Esophagus squamous epithelium (tissue), 5 donors: ENCODE measurements at regions not wholly inside any gene's neighbourhood (a gene's known extent, or its start where the extent isn't known, plus 50 kb on each side); places are given as distances from the start of the nearest gene placed in this dataset.

ENCODE experiments used
- DNase-seq: peaks from one replicate; lab custom pipeline; 2025; lab: John Stamatoyannopoulos, UW
- H3K27ac ChIP-seq, 4 donors: fragments of 200-600 bp; sonication (generic); one replicate each; pipeline ENCODE4 v1.5.1; 2016 to 2019; ENCODE audit warnings: mild to moderate bottlenecking in 1 of 4
- H3K27me3 ChIP-seq, 4 donors: fragments of 200-600 bp; sonication (generic); 1 replicate in 3 of 4; 2 replicates in 1 of 4; pipeline versions ENCODE4 v1.5.1 to v1.6.0; 2017 to 2021; ENCODE audit warnings: antibody characterized with exemption in 1 of 4
- H3K36me3 ChIP-seq, 3 donors: fragments of 200-600 bp; sonication (generic); one replicate each; pipeline ENCODE4 v1.5.1; 2016 to 2019
- H3K4me1 ChIP-seq, 3 donors: fragments of 200-600 bp; sonication (generic); one replicate each; pipeline ENCODE4 v1.5.1; 2017 to 2019
- H3K4me3 ChIP-seq, 4 donors: fragments of 200-600 bp; sonication (generic); 1 replicate in 3 of 4; 2 replicates in 1 of 4; pipeline ENCODE4 v1.5.1; 2016 to 2019; ENCODE audit warnings: mild to moderate bottlenecking in 2 of 4, moderate library complexity in 1 of 4
- H3K9me3 ChIP-seq, 3 donors: fragments of 200-600 bp; sonication (generic); one replicate each; pipeline ENCODE4 v1.5.1; 2016 to 2019
- POLR2A ChIP-seq, 4 donors: fragments of 450-650 bp; IDR thresholded peaks; one replicate each; pipeline ENCODE4 v1.6.1; 2017; ENCODE audit warnings: antibody characterized with exemption in 4 of 4, mild to moderate bottlenecking in 4 of 4, moderate library complexity in 3 of 4
- WGBS, 2 donors: methylation state at CpG; one replicate each; pipeline ENCODE4 v1.1.5; 2018; 5-methylcytosine and 5-hydroxymethylcytosine counted together
- intact Hi-C: fragments of 100-400 bp; cut with DNase I; formaldehyde crosslinking; loops from one replicate; pipeline ENCODE4 v1.15.0; 2022
- TF ChIP-seq, protein P1 (sequence below), 6 experiments: fragments of 450-650 bp in 4 of 6; fragments of 200-600 bp in 2 of 6; sonication (generic) in 2 of 6; IDR thresholded peaks; one replicate each; pipeline ENCODE4 v1.5.1; 2016 to 2019; ENCODE audit warnings: antibody characterized with exemption in 6 of 6, mild to moderate bottlenecking in 4 of 6, moderate library complexity in 4 of 6
- donor health status: DM: yes; HTN: yes; CAD: no.

DNA sequence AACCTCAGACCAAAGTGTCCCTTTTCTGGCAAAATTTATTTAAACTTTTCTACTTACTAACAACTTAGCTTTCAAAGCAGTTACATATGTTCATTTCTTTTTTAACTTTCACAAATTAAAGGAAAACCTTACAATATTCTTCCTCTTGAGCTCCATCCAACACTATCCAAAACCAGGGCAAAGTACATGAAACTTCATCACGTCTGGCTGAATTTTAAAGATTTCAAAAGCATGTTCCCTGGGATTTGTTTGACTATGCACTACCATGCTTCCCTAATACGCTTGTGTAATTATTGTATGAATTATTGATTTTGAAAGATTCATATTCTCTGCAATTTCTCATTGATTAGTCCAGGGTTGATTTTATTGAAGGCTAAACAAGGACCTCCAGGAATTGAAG is 343.1 kb upstream of the TMPO start:
- TF ChIP-seq, protein P1, sequence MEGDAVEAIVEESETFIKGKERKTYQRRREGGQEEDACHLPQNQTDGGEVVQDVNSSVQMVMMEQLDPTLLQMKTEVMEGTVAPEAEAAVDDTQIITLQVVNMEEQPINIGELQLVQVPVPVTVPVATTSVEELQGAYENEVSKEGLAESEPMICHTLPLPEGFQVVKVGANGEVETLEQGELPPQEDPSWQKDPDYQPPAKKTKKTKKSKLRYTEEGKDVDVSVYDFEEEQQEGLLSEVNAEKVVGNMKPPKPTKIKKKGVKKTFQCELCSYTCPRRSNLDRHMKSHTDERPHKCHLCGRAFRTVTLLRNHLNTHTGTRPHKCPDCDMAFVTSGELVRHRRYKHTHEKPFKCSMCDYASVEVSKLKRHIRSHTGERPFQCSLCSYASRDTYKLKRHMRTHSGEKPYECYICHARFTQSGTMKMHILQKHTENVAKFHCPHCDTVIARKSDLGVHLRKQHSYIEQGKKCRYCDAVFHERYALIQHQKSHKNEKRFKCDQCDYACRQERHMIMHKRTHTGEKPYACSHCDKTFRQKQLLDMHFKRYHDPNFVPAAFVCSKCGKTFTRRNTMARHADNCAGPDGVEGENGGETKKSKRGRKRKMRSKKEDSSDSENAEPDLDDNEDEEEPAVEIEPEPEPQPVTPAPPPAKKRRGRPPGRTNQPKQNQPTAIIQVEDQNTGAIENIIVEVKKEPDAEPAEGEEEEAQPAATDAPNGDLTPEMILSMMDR (IDR thresholded peaks at IDR 0.05) = no peak
- TF ChIP-seq POLR2A (IDR thresholded peaks at IDR 0.05) = no peak
- no peak for DNase-seq
- Histone ChIP-seq H3K27ac (no peak overlapping the region), H3K9me3 (no peaks in the 10 kb centered on the region), H3K4me1 (no peaks in the 10 kb centered on the region), H3K4me3 (no peak overlapping the region), H3K36me3 (no peaks in the 10 kb centered on the region), H3K27me3 (no peaks in the 10 kb centered on the region)
- 75 to 78% methylated on average over 2 of the region's 2 CpGs for WGBS, 2 donors
- intact Hi-C loops = no loop called here

GRCh38 chr12:98172801-98173200 is 342.6 kb upstream of the TMPO start:
- WGBS, 2 donors = 62 to 74% methylated on average over 3 of the region's 3 CpGs
- no peak for DNase-seq
- TF ChIP-seq, protein P1 (IDR thresholded peaks at IDR 0.05) = no peak
- TF ChIP-seq POLR2A (IDR thresholded peaks at IDR 0.05) = no peak
- intact Hi-C loops = no loop called here
- Histone ChIP-seq H3K36me3 (no peaks in the 10 kb centered on the region), H3K4me1 (no peaks in the 10 kb centered on the region), H3K4me3 (no peak overlapping the region), H3K27ac (no peak overlapping the region), H3K27me3 (no peaks in the 10 kb centered on the region), H3K9me3 (no peaks in the 10 kb centered on the region)

GRCh38 chr12:98173773-98174427 is 341.5 kb upstream of the TMPO start:
- 90 to 92% methylated on average over 1 of the region's 1 CpG for WGBS, 2 donors
- DNase-seq = no peak

DNA sequence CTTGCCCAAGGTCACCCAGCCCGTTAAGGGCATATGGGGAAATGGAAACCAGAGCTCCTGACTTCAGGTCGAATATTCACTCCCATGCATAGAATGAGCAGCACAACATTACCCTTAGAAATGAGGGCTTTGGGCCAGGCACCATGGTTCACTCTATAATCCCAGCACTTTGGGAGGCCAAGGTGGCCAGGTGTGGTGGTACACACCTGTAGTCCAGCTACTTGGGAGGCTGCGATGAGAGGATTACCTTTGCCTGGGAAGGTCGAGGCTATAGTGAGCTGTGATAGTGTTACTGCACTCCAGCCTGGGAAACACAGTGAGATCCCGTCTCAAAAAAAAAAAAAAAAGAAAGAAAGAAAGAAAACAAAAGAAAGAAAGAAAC is 341.0 kb upstream of the TMPO start:
- Histone ChIP-seq H3K36me3 (no peaks in the 10 kb centered on the region), H3K4me1 (no peaks in the 10 kb centered on the region), H3K9me3 (no peaks in the 10 kb centered on the region), H3K4me3 (no peak overlapping the region), H3K27ac (no peak overlapping the region), H3K27me3 (no peaks in the 10 kb centered on the region)
- DNase-seq = no peak
- TF ChIP-seq POLR2A (IDR thresholded peaks at IDR 0.05) = no peak
- TF ChIP-seq, protein P1 (IDR thresholded peaks at IDR 0.05) = no peak
- intact Hi-C loops = no loop called here
- 72 to 79% methylated on average over 5 of the region's 5 CpGs for WGBS, 2 donors

More at GRCh38 chr12:98173773-98174427, 341.5 kb upstream of the TMPO start:
- H3K4me1 ChIP-seq = no peaks in the 10 kb centered on the region
- H3K9me3 ChIP-seq = no peaks in the 10 kb centered on the region
- H3K4me3 ChIP-seq = no peak overlapping the region
- no peaks in the 10 kb centered on the region for H3K27me3 ChIP-seq
- no peak for TF ChIP-seq POLR2A (IDR thresholded peaks at IDR 0.05)
- TF ChIP-seq, protein P1 (IDR thresholded peaks at IDR 0.05) = no peak
- intact Hi-C loops = no loop called here
- no peak overlapping the region for H3K27ac ChIP-seq
- H3K36me3 ChIP-seq = no peaks in the 10 kb centered on the region

- no peak for DNase-seq
- Histone ChIP-seq H3K27me3 (no peaks in the 10 kb centered on the region), H3K36me3 (no peaks in the 10 kb centered on the region), H3K4me3 (no peak overlapping the region), H3K27ac (no peak overlapping the region), H3K4me1 (no peaks in the 10 kb centered on the region), H3K9me3 (no peaks in the 10 kb centered on the region)
- TF ChIP-seq POLR2A (IDR thresholded peaks at IDR 0.05) = no peak
- TF ChIP-seq, protein P1 (IDR thresholded peaks at IDR 0.05) = no peak
- intact Hi-C loops = no loop called here
Measured at GRCh38 chr12:98178126-98178525, 337.3 kb upstream of the TMPO start.
